IMR-90 (cell line): ENCODE measurements at regions not wholly inside any gene's neighbourhood (a gene's known extent, or its start where the extent isn't known, plus 50 kb on each side); places are given as distances from the start of the nearest gene placed in this dataset.

Source experiments
- ATAC-seq: fragments of 200-7000 bp; cut with Tn5 transposase; 2 replicates; pipeline ENCODE4 v1.9.1; 2020; ENCODE audit warnings: low read depth, mild to moderate bottlenecking, moderate library complexity
- BruUV-seq: library from RNA; stranded (reverse); fragments of 400-500 nt; replicated peaks from 2 replicates; lab custom pipeline; 2021; lab: Mats Ljungman, UMichigan
- CTCF ChIA-PET: fragments of 300-600 bp; formaldehyde crosslinking; extraction: SDS; loops from one replicate; lab custom pipeline; 2021; ENCODE audit warnings: antibody characterized with exemption; lab: Yijun Ruan, JAX
- POLR2A ChIA-PET: fragments of 300-600 bp; sonication (Branson Sonifier 250); formaldehyde crosslinking; loops from one replicate; lab custom pipeline; 2022; ENCODE audit warnings: antibody characterized with exemption; ENCODE audit not compliant: unreplicated experiment; lab: Charles Lee
- DNase-seq: peaks from one replicate; pipeline ENCODE4 v3.0.0; 2013
- H2AFZ ChIP-seq: replicated peaks from 2 replicates; pipeline ENCODE3; 2013; ENCODE audit warnings: low read length, mild to moderate bottlenecking; ENCODE audit not compliant: poor library complexity
- H2AK5ac ChIP-seq: 2 replicates; pipeline ENCODE4 v1.6.1; 2013; ENCODE audit warnings: low read depth, low read length, inconsistent platforms
- H2AK9ac ChIP-seq: replicated peaks from 2 replicates; pipeline ENCODE3; 2013; ENCODE audit warnings: mild to moderate bottlenecking, low read depth, low read length, moderate library complexity; ENCODE audit not compliant: poor library complexity
- H2BK120ac ChIP-seq: 2 replicates; pipeline ENCODE4 v1.6.1; 2013; ENCODE audit warnings: low read depth, low read length, inconsistent platforms
- H2BK15ac ChIP-seq: 3 replicates; pipeline ENCODE4 v1.6.1; 2013; ENCODE audit warnings: low read depth, low read length, inconsistent platforms
- H2BK20ac ChIP-seq: 2 replicates; pipeline ENCODE4 v1.6.1; 2013; ENCODE audit warnings: low read depth, mild to moderate bottlenecking, inconsistent platforms, low read length, moderate library complexity
- H2BK5ac ChIP-seq: 2 replicates; pipeline ENCODE4 v1.6.1; 2013; ENCODE audit warnings: mild to moderate bottlenecking, low read depth, low read length, inconsistent platforms; ENCODE audit not compliant: poor library complexity, severe bottlenecking
- H3K14ac ChIP-seq: replicated peaks from 2 replicates; pipeline ENCODE4 v1.6.1; 2013; ENCODE audit warnings: low read depth, low read length, inconsistent platforms
- H3K18ac ChIP-seq: 2 replicates; pipeline ENCODE4 v1.6.1; 2013; ENCODE audit warnings: low read depth, low read length, control low read depth
- H3K23ac ChIP-seq: 2 replicates; pipeline ENCODE4 v1.6.1; 2013; ENCODE audit warnings: low read depth, low read length, inconsistent platforms
- H3K27ac ChIP-seq: 2 replicates; pipeline ENCODE4 v1.5.1; 2013; ENCODE audit warnings: mild to moderate bottlenecking, control low read depth, low read length; ENCODE audit not compliant: insufficient read depth
- H3K27me3 ChIP-seq: 2 replicates; pipeline ENCODE4 v1.6.1; 2013; ENCODE audit warnings: low read length; ENCODE audit not compliant: control insufficient read depth, insufficient read depth
- H3K36me3 ChIP-seq: 2 replicates; pipeline ENCODE4 v1.6.1; 2013; ENCODE audit warnings: low read length, mixed read lengths; ENCODE audit not compliant: control insufficient read depth, insufficient read depth
- H3K4ac ChIP-seq: 2 replicates; pipeline ENCODE4 v1.6.1; 2013; ENCODE audit warnings: low read depth, low read length, inconsistent platforms
- H3K4me1 ChIP-seq: 2 replicates; pipeline ENCODE4 v1.6.1; 2013; ENCODE audit warnings: low read length, mixed read lengths; ENCODE audit not compliant: control insufficient read depth, insufficient read depth
- H3K4me2 ChIP-seq: 2 replicates; pipeline ENCODE4 v1.6.1; 2013; ENCODE audit warnings: low read depth, mild to moderate bottlenecking, control low read depth, low read length, moderate library complexity
- H3K4me3 ChIP-seq: 2 replicates; pipeline ENCODE4 v1.5.1; 2013; ENCODE audit warnings: low read depth, mild to moderate bottlenecking, control low read depth, low read length, moderate library complexity; ENCODE audit not compliant: insufficient read depth
- H3K56ac ChIP-seq: 2 replicates; pipeline ENCODE4 v1.6.1; 2013; ENCODE audit warnings: low read length, inconsistent platforms; ENCODE audit not compliant: insufficient read depth; ENCODE audit errors: extremely low read depth
- H3K79me1 ChIP-seq, 2 experiments: 2 replicates each; pipeline ENCODE4 v1.6.1; 2013; ENCODE audit warnings: low read length in 2 of 2, inconsistent platforms in 1 of 2, low read depth in 1 of 2
- H3K9ac ChIP-seq: 2 replicates; pipeline ENCODE4 v1.6.1; 2013; ENCODE audit warnings: low read depth, low read length, control low read depth
- H3K9me1 ChIP-seq: 2 replicates; pipeline ENCODE4 v1.6.1; 2013; ENCODE audit warnings: low read length, inconsistent platforms; ENCODE audit not compliant: insufficient read depth
- H3K9me3 ChIP-seq: 2 replicates; pipeline ENCODE4 v1.6.1; 2013; ENCODE audit warnings: low read length; ENCODE audit not compliant: control insufficient read depth, insufficient read depth
- H4K20me1 ChIP-seq: 2 replicates; pipeline ENCODE4 v1.6.1; 2013; ENCODE audit warnings: low read length, inconsistent platforms; ENCODE audit not compliant: insufficient read depth
- H4K5ac ChIP-seq: 2 replicates; pipeline ENCODE4 v1.6.1; 2013; ENCODE audit warnings: mild to moderate bottlenecking, low read depth, low read length, control low read depth
- H4K8ac ChIP-seq, 2 experiments: 2 replicates each; pipeline ENCODE4 v1.6.1; 2013; ENCODE audit warnings: low read depth in 2 of 2, low read length in 2 of 2, control low read depth in 1 of 2, inconsistent platforms in 1 of 2
- H4K91ac ChIP-seq: 2 replicates; pipeline ENCODE4 v1.6.1; 2013; ENCODE audit warnings: low read depth, low read length, inconsistent platforms; ENCODE audit not compliant: insufficient read depth
- BHLHE40 ChIP-seq: fragments of 150-350 bp; IDR thresholded peaks from 2 replicates; pipeline ENCODE4 v1.6.1; 2016; ENCODE audit warnings: mild to moderate bottlenecking, low read depth, low read length
- CEBPB ChIP-seq: IDR thresholded peaks from 2 replicates; pipeline ENCODE4 v1.6.1; 2012; ENCODE audit warnings: low read depth, low read length, improper control_type of control experiment
- CHD1 ChIP-seq: IDR thresholded peaks from 2 replicates; pipeline ENCODE4 v1.6.1; 2012; ENCODE audit warnings: low read depth, low read length, improper control_type of control experiment
- ELK1 ChIP-seq: fragments of 150-350 bp; IDR thresholded peaks from 2 replicates; pipeline ENCODE4 v1.6.1; 2016; ENCODE audit warnings: low read depth, mild to moderate bottlenecking, low read length, moderate library complexity, borderline replicate concordance
- FOS ChIP-seq: fragments of 150-350 bp; IDR thresholded peaks from 2 replicates; pipeline ENCODE4 v1.6.1; 2016; ENCODE audit warnings: low read depth, low read length
- MAFK ChIP-seq: IDR thresholded peaks from 2 replicates; pipeline ENCODE4 v1.6.1; 2012; ENCODE audit warnings: low read depth, low read length, improper control_type of control experiment
- MAZ ChIP-seq: IDR thresholded peaks from 2 replicates; pipeline ENCODE4 v1.6.1; 2012; ENCODE audit warnings: low read depth, mild to moderate bottlenecking, low read length, improper control_type of control experiment, moderate library complexity, borderline replicate concordance
- MXI1 ChIP-seq: IDR thresholded peaks from 2 replicates; pipeline ENCODE4 v1.6.1; 2012; ENCODE audit warnings: low read depth, mild to moderate bottlenecking, low read length, moderate library complexity, borderline replicate concordance
- NFE2L2 ChIP-seq: fragments of 150-350 bp; IDR thresholded peaks from 2 replicates; pipeline ENCODE4 v1.6.1; 2016; ENCODE audit warnings: low read depth, mild to moderate bottlenecking, low read length
- POLR2A ChIP-seq: IDR thresholded peaks from 2 replicates; pipeline ENCODE4 v1.6.1; 2012; ENCODE audit warnings: mild to moderate bottlenecking, low read depth, low read length
- RAD21 ChIP-seq: IDR thresholded peaks from 2 replicates; pipeline ENCODE4 v1.6.1; 2012; ENCODE audit warnings: low read length, improper control_type of control experiment
- RCOR1 ChIP-seq: IDR thresholded peaks from 2 replicates; pipeline ENCODE4 v1.6.1; 2012; ENCODE audit warnings: mild to moderate bottlenecking, low read length, improper control_type of control experiment; ENCODE audit not compliant: insufficient replicate concordance
- RFX5 ChIP-seq: IDR thresholded peaks from 2 replicates; pipeline ENCODE4 v1.8.0; 2012; ENCODE audit warnings: low read depth, mild to moderate bottlenecking, low read length, moderate library complexity
- SMC3 ChIP-seq: fragments of 150-350 bp; IDR thresholded peaks from 2 replicates; pipeline ENCODE4 v1.6.1; 2016; ENCODE audit warnings: low read depth, mild to moderate bottlenecking, antibody characterized with exemption, low read length, moderate library complexity
- WGBS, 2 experiments: methylation state at CpG; one replicate each; pipeline versions ENCODE4 v1.1.5 to v1.1.7; 2013; ENCODE audit warnings: missing lambda C conversion rate in 2 of 2; ENCODE audit not compliant: insufficient read length in 1 of 2; ENCODE audit errors: extremely low coverage in 2 of 2; 5-methylcytosine and 5-hydroxymethylcytosine counted together
- dilution Hi-C: fragments of 300-500 bp; cut with HindIII; formaldehyde crosslinking; loops from one replicate; pipeline ENCODE4 v1.14.3; 2018; ENCODE audit warnings: low sequenced_read_pairs; ENCODE audit not compliant: unreplicated experiment
- in situ Hi-C: fragments of 300-500 bp; cut with MboI; formaldehyde crosslinking; loops from 3 replicates; pipeline ENCODE4 v1.14.3; 2019; ENCODE audit warnings: low sequenced_read_pairs, inconsistent platforms, mixed read lengths
- intact Hi-C: fragments of 100-400 bp; cut with micrococcal nuclease; formaldehyde crosslinking; loops from 2 replicates; pipeline ENCODE4 v1.10.0; 2022
- TF ChIP-seq, protein P1 (sequence below): fragments of 150-350 bp; IDR thresholded peaks from 2 replicates; pipeline ENCODE4 v1.6.1; 2017; ENCODE audit warnings: mild to moderate bottlenecking, antibody characterized with exemption, low read length, low read depth
- TF ChIP-seq, protein P2 (sequence below): conservative IDR thresholded peaks from 2 replicates; pipeline ENCODE4 v1.5.1; 2012; ENCODE audit warnings: mild to moderate bottlenecking, low read depth, low read length, improper control_type of control experiment

- intact Hi-C loops = no loop called here
- Histone ChIP-seq H3K27me3 (no peaks in the 10 kb centered on the region), H2AFZ (no peak overlapping the region), H3K4ac (no peak overlapping the region), H2BK120ac (no peak overlapping the region), H3K9me1 (no peaks in the 10 kb centered on the region), H3K9ac (no peak overlapping the region), H2BK5ac (no peak overlapping the region), H4K8ac (no peak overlapping the region), H3K14ac (no peak overlapping the region), H3K18ac (no peak overlapping the region), H3K27ac (no peak overlapping the region), H2BK15ac (no peak overlapping the region), H3K4me2 (no peak overlapping the region), H4K20me1 (no peaks in the 10 kb centered on the region), H3K4me1 (no peaks in the 10 kb centered on the region), H3K79me1 (no peaks in the 10 kb centered on the region), H2AK9ac (no peak overlapping the region), H4K91ac (no peak overlapping the region), H3K36me3 (no peaks in the 10 kb centered on the region), H3K9me3 (peaks cover 3% of the 10 kb centered on the region), H2AK5ac (no peak overlapping the region), H4K5ac (no peak overlapping the region), H3K56ac (no peak overlapping the region), H3K23ac (no peak overlapping the region), H2BK20ac (no peak overlapping the region), H3K4me3 (no peak overlapping the region)
- no peak for DNase-seq
- no peak for ATAC-seq
- dilution Hi-C loops = no loop called here
- in situ Hi-C loops = no loop called here
- CTCF ChIA-PET = no interaction called here
- POLR2A ChIA-PET = no interaction called here
- no TSS peak for BruUV-seq
- TF ChIP-seq BHLHE40 (no peak), CHD1 (no peak), FOS (no peak), MAZ (no peak), SMC3 (no peak), ELK1 (no peak), RFX5 (no peak), NFE2L2 (no peak), RAD21 (no peak), POLR2A (no peak), MXI1 (no peak), MAFK (no peak), RCOR1 (no peak), CEBPB (no peak)
- TF ChIP-seq, protein P1, sequence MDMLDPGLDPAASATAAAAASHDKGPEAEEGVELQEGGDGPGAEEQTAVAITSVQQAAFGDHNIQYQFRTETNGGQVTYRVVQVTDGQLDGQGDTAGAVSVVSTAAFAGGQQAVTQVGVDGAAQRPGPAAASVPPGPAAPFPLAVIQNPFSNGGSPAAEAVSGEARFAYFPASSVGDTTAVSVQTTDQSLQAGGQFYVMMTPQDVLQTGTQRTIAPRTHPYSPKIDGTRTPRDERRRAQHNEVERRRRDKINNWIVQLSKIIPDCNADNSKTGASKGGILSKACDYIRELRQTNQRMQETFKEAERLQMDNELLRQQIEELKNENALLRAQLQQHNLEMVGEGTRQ = no peak
- TF ChIP-seq, protein P2, sequence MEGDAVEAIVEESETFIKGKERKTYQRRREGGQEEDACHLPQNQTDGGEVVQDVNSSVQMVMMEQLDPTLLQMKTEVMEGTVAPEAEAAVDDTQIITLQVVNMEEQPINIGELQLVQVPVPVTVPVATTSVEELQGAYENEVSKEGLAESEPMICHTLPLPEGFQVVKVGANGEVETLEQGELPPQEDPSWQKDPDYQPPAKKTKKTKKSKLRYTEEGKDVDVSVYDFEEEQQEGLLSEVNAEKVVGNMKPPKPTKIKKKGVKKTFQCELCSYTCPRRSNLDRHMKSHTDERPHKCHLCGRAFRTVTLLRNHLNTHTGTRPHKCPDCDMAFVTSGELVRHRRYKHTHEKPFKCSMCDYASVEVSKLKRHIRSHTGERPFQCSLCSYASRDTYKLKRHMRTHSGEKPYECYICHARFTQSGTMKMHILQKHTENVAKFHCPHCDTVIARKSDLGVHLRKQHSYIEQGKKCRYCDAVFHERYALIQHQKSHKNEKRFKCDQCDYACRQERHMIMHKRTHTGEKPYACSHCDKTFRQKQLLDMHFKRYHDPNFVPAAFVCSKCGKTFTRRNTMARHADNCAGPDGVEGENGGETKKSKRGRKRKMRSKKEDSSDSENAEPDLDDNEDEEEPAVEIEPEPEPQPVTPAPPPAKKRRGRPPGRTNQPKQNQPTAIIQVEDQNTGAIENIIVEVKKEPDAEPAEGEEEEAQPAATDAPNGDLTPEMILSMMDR = no peak
- no CpG with 5 or more reads among the region's 1 CpG for WGBS, 2 experiments
These were observed 338.7 kb downstream of the LRRIQ3 start for GRCh38 chr1:73859227-73859626.
